COLO668 (cell line): ENCODE measurements at regions not wholly inside any gene's neighbourhood (a gene's known extent, or its start where the extent isn't known, plus 50 kb on each side); places are given as distances from the start of the nearest gene placed in this dataset.
"Not testable (repeated sequence)": the region's sequence is repeated elsewhere in the genome, so short reads cannot be mapped to it uniquely, and the experiment has no call there.

Experiments
- DNase-seq: peaks from one replicate; lab custom pipeline; 2025; ENCODE audit not compliant: unreplicated experiment; lab: John Stamatoyannopoulos, UW

DNA sequence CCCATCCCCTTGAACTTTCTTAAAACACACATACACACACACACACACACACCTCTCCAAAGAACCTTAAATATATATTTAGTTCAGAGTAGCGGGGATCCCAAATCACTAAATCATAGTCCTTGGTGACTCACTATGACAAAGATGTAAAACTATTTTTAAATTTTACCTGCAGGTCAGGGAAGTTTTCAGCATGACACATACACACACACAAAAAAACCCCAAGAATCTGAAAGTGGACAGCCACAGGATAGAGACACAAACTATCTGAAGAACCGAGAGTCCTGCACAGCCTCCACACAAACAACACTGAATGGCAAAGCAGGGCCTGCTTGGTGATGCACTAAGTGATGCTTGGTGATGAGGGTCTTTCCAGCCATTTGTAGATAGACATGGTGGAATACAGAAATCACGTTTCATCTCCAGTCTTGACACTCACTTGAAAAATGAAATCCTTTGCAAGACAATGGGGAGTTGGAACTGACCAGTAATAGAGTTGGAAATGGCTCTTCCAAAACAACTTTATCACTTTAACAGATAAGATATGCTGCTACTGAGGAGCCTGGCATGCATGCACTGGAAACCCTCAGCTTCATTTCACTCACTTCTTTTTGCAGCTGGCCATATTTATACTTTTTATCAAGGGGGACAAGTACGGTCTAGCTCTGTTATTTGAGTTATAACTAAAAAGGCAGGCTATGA, 307.3 kb downstream of the RAPGEF2 start:
- no peak for DNase-seq

- DNase-seq = no peak
These were observed 308.0 kb downstream of the RAPGEF2 start for GRCh38 chr4:159410891-159411290.

DNA sequence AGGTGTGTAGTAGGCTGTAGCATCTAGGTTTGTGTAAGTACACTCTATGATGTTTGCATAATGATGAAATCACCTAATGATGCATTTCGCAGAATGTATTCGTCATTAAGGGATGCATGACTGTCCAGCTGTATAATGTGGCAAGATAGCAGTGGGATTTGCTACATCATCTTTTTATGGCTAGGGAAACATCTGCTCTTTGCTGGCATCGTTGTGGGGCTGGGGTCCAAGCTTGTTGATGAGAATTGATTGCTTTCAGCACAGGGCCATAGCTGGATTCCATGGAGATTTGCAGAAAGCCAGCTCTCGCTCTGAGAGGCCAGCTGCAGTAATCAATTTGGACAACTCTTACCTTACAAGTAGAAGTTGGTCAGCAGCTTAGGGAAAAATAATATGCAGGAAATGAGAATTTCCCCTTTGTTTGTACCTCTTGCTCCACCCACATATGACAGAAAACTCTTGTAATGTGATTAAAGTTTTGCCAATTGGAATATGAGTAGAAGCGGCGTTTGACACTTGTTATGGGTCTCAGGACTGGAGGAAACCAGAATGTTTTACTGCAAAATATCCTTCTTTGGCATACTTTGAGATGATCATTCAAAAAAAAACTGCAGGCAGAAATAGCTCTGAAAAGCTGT, 310.5 kb downstream of the RAPGEF2 start:
- DNase-seq = no peak

- no peak for DNase-seq
These were observed 311.4 kb downstream of the RAPGEF2 start for GRCh38 chr4:159414305-159414704.

DNA sequence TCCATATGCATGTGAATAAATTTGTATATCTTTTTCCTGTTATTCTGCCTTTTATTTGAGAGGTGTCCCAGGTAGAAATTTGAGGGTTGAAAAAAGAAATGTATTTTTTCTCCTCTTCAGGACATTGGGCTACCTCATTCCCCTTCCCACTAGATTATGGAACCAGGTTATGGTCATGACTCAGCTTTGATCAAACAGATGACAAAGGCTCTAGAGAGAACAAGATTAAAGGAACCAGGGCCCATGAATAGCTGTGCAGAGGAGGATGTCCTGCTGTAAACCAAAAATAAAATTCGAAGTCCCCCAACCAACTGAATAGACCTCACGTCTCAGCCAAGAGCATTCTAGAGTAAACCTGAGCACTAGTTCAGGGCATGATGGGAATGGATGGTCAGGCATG, 313.2 kb downstream of the RAPGEF2 start:
- no peak for DNase-seq

DNA sequence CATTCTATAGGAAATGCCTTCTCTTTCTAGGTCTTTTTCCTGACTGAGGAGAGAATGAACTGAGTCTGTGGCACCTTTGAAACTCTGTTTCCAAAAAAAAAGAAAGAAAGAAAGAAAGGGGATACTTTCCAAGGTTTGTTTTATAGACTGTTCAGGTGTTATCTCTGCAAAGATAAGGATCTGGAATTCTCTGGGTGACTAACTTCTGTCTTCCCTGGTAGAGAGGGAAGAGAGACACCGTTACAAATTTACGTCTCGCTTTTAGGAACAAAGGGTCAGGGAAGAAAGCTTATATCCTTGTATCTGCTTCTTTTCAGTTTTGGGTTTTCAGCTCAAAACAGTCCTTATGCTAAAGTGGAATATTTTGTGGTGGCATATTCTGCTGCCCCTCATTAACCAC, 314.1 kb downstream of the RAPGEF2 start:
- DNase-seq = no peak

GRCh38 chr4:159420162-159421057, 317.5 kb downstream of the RAPGEF2 start:
- no peak for DNase-seq

GRCh38 chr4:159421058-159421419, 318.2 kb downstream of the RAPGEF2 start:
- not testable (repeated sequence) for DNase-seq

- DNase-seq = no peak
These were observed 319.1 kb downstream of the RAPGEF2 start for GRCh38 chr4:159422019-159422418.

GRCh38 chr4:159422626-159423025, 319.7 kb downstream of the RAPGEF2 start:
- DNase-seq = no peak

GRCh38 chr4:159425737-159426305, 322.9 kb downstream of the RAPGEF2 start:
- no peak for DNase-seq

GRCh38 chr4:159428293-159428692, 325.4 kb downstream of the RAPGEF2 start:
- DNase-seq = no peak

GRCh38 chr4:159428975-159429692, 326.3 kb downstream of the RAPGEF2 start:
- DNase-seq = no peak

DNA sequence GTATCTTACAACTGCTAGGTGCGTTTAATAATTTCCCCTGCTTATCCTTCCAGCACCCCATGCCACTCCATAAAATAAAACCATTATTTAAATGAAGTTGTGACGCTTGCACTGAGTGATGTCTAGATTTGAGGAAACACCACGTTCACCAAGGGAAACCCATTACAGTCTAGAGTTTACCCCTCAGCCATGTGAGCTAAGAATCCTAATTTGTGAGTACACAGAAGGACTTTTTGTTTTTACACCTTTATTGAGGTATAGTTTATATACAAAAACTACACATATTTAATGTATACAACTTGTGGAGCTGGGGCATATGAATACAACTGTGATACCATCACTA, 326.8 kb downstream of the RAPGEF2 start:
- no peak for DNase-seq

DNA sequence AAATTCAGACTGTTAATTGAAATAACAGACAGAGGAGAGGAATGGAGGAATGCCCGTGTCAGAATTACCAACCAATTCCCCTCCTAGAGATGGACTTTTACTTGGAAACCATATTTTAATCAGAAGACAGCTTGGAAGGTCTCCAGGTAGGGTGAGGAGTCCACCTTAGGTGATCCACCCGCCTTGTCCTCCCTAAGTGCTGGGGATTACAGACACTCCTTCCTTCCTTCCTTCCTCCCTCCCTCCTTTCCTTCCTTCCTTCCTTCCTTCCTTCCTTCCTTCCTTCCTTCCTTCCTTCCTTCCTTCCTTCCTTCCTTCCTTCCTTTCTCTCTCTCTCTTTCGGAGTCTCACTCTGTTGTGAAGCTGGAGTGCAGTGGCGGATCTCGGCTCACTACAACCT, 328.0 kb downstream of the RAPGEF2 start:
- no peak for DNase-seq

- DNase-seq = no peak
These were observed 329.6 kb downstream of the RAPGEF2 start for GRCh38 chr4:159432436-159432835.

DNA sequence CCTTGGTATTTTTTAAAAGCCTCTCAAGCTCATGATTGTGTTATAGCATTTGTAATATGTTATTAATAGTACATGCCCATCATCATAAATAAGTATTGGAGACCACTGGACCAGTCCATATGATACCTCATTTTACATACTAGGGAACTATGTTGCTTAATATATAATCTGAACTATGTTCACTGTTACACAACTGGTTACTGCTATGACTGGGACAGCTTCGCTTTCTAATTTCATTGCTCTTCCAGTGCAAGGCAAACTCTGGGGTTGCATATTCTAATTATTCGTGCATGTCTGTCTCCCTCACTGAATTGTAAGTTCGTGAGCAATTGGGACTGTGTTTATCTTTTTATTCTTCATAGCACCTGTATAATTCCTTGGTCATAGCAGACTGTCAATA, 330.5 kb downstream of the RAPGEF2 start:
- no peak for DNase-seq

- no peak for DNase-seq
These were observed 331.4 kb downstream of the RAPGEF2 start for GRCh38 chr4:159434114-159434870.

DNA sequence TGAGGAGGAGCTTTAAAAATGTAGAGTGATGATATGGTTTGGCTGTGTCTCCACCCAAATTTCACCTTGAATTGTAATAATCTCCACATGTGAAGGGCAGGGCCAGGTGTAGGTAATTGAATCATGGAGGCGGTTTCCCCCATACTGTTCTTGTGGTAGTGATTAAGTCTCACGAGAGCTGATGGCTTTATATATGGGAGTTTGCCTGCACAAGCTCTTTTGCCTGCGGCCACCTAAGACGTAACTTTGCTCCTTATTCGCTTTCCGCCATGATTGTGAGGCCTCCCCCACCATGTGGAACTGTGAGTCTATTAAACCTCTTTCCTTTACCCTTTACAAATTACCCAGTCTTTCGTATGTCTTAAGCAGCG, 332.0 kb downstream of the RAPGEF2 start:
- no peak for DNase-seq

- DNase-seq = no peak
These were observed 332.7 kb downstream of the RAPGEF2 start for GRCh38 chr4:159435561-159436023.
